SK-N-SH treated with all-trans-retinoic acid at 6 μM for 48 hours (cell line): ENCODE measurements at regions not wholly inside any gene's neighbourhood (a gene's known extent, or its start where the extent isn't known, plus 50 kb on each side); places are given as distances from the start of the nearest gene placed in this dataset.

Experiments used
- ATAC-seq: fragments of 200-7000 bp; cut with Tn5 transposase; 3 replicates; pipeline ENCODE4 v1.9.1; 2020; ENCODE audit warnings: mild to moderate bottlenecking, moderate library complexity
- ARNTL ChIP-seq: fragments of 450-650 bp; formaldehyde crosslinking; IDR thresholded peaks from 2 replicates; pipeline ENCODE4 v1.5.0; 2020; ENCODE audit warnings: low read depth, mild to moderate bottlenecking, moderate library complexity, borderline replicate concordance
- BACH2 ChIP-seq: fragments of 250-450 bp; sonication (Bioruptor Pico); IDR thresholded peaks from 2 replicates; pipeline ENCODE4 v1.9.0; 2021; ENCODE audit warnings: mild to moderate bottlenecking, borderline replicate concordance
- CREB5 ChIP-seq: fragments of 250-450 bp; sonication (Bioruptor Pico); IDR thresholded peaks from 2 replicates; pipeline ENCODE4 v1.5.1; 2020; ENCODE audit warnings: low read depth, mild to moderate bottlenecking, moderate library complexity
- CSRNP3 ChIP-seq: fragments of 250-450 bp; sonication (Bioruptor Pico); IDR thresholded peaks from 2 replicates; pipeline ENCODE4 v1.5.1; 2021; ENCODE audit warnings: mild to moderate bottlenecking, moderate library complexity
- ESRRG ChIP-seq: fragments of 250-450 bp; sonication (Bioruptor Pico); IDR thresholded peaks from 2 replicates; pipeline ENCODE4 v1.6.1; 2021; ENCODE audit warnings: mild to moderate bottlenecking
- GLIS3 ChIP-seq: fragments of 250-450 bp; sonication (Bioruptor Pico); IDR thresholded peaks from 2 replicates; pipeline ENCODE4 v1.5.0; 2020; ENCODE audit warnings: mild to moderate bottlenecking, moderate library complexity
- OSR1 ChIP-seq: fragments of 250-450 bp; sonication (Bioruptor Pico); IDR thresholded peaks from 2 replicates; pipeline ENCODE4 v1.8.0; 2022; ENCODE audit warnings: moderate library complexity, mild to moderate bottlenecking, inconsistent platforms
- PATZ1 ChIP-seq: fragments of 250-450 bp; sonication (Bioruptor Pico); IDR thresholded peaks from 2 replicates; pipeline ENCODE4 v1.8.0; 2020; ENCODE audit warnings: mild to moderate bottlenecking, moderate library complexity, borderline replicate concordance
- POU6F1 ChIP-seq: fragments of 250-450 bp; sonication (Bioruptor Pico); IDR thresholded peaks from 2 replicates; pipeline ENCODE4 v1.8.0; 2021; ENCODE audit warnings: low read depth, mild to moderate bottlenecking, moderate library complexity, borderline replicate concordance
- PPARA ChIP-seq: fragments of 250-450 bp; sonication (Bioruptor Pico); IDR thresholded peaks from 2 replicates; pipeline ENCODE4 v1.5.0; 2020; ENCODE audit warnings: mild to moderate bottlenecking, borderline replicate concordance
- RARB ChIP-seq: fragments of 250-450 bp; sonication (Bioruptor Pico); IDR thresholded peaks from 2 replicates; pipeline ENCODE4 v1.8.0; 2021; ENCODE audit warnings: mild to moderate bottlenecking, moderate library complexity
- SNAI2 ChIP-seq: fragments of 250-450 bp; sonication (Bioruptor Pico); IDR thresholded peaks from 2 replicates; pipeline ENCODE4 v1.5.0; 2020; ENCODE audit warnings: mild to moderate bottlenecking, moderate library complexity
- TCF4 ChIP-seq: fragments of 250-450 bp; sonication (Bioruptor Pico); IDR thresholded peaks from 2 replicates; pipeline ENCODE4 v1.8.0; 2021; ENCODE audit warnings: mild to moderate bottlenecking, moderate library complexity, borderline replicate concordance
- TOX ChIP-seq: fragments of 250-450 bp; sonication (Bioruptor Pico); IDR thresholded peaks from 2 replicates; pipeline ENCODE4 v1.8.0; 2021; ENCODE audit warnings: mild to moderate bottlenecking, moderate library complexity, borderline replicate concordance
- ZC3H10 ChIP-seq: fragments of 250-450 bp; sonication (Bioruptor Pico); IDR thresholded peaks from 2 replicates; pipeline ENCODE4 v1.5.1; 2021; ENCODE audit warnings: mild to moderate bottlenecking, moderate library complexity
- ZFP3 ChIP-seq: fragments of 250-450 bp; sonication (Bioruptor Pico); IDR thresholded peaks from 2 replicates; pipeline ENCODE4 v1.5.0; 2020; ENCODE audit warnings: mild to moderate bottlenecking, moderate library complexity
- ZFP30 ChIP-seq: fragments of 450-650 bp; formaldehyde crosslinking; IDR thresholded peaks from 2 replicates; pipeline ENCODE4 v1.5.0; 2022; ENCODE audit warnings: mild to moderate bottlenecking, moderate library complexity
- ZNF565 ChIP-seq: fragments of 450-650 bp; formaldehyde crosslinking; conservative IDR thresholded peaks from 2 replicates; pipeline ENCODE4 v1.5.0; 2020; ENCODE audit warnings: low read depth, mild to moderate bottlenecking, moderate library complexity
- ZNF8 ChIP-seq: fragments of 450-650 bp; formaldehyde crosslinking; IDR thresholded peaks from 2 replicates; pipeline ENCODE4 v1.5.0; 2020; ENCODE audit warnings: mild to moderate bottlenecking, moderate library complexity

- TF ChIP-seq ZFP30, result no peak
- no peak for TF ChIP-seq OSR1
- TF ChIP-seq RARB (CRISPR knock-in tag), result no peak
- TF ChIP-seq PATZ1 (CRISPR knock-in tag), result no peak
- TF ChIP-seq SNAI2 (CRISPR knock-in tag), result no peak
- no peak for TF ChIP-seq ZNF8 (CRISPR knock-in tag)
- no peak for TF ChIP-seq ESRRG
- TF ChIP-seq GLIS3, result no peak
Observed at GRCh38 chr2:84016183-84016582, 442.9 kb downstream of the SUCLG1 start (continued).

- ATAC-seq, result no peak
- TF ChIP-seq ESRRG, result no peak
- TF ChIP-seq ZNF8 (CRISPR knock-in tag), result no peak
- TF ChIP-seq POU6F1 (CRISPR knock-in tag), result no peak
- no peak for TF ChIP-seq ZFP3 (CRISPR knock-in tag)
- no peak for TF ChIP-seq ZFP30
- TF ChIP-seq OSR1, result no peak
- no peak for TF ChIP-seq ZNF565 (CRISPR knock-in tag)
- TF ChIP-seq CSRNP3 (CRISPR knock-in tag), result no peak
- TF ChIP-seq TCF4 (CRISPR knock-in tag), result no peak
- no peak for TF ChIP-seq TOX (CRISPR knock-in tag)
- TF ChIP-seq PPARA, result no peak
- TF ChIP-seq ARNTL (CRISPR knock-in tag), result no peak
- TF ChIP-seq ZC3H10 (CRISPR knock-in tag), result no peak
- TF ChIP-seq PATZ1 (CRISPR knock-in tag), result no peak
- no peak for TF ChIP-seq RARB (CRISPR knock-in tag)
Observed at GRCh38 chr2:83997889-83998288, 461.2 kb downstream of the SUCLG1 start.

GRCh38 chr2:83994633-83995179 is 464.4 kb downstream of the SUCLG1 start:
- ATAC-seq, result no peak
- TF ChIP-seq TCF4 (CRISPR knock-in tag) (no peak), OSR1 (no peak), ARNTL (CRISPR knock-in tag) (no peak), PATZ1 (CRISPR knock-in tag) (no peak), TOX (CRISPR knock-in tag) (no peak), CREB5 (no peak), ZFP30 (no peak), POU6F1 (CRISPR knock-in tag) (no peak), CSRNP3 (CRISPR knock-in tag) (no peak), PPARA (no peak), GLIS3 (no peak), ESRRG (no peak), RARB (CRISPR knock-in tag) (no peak), BACH2 (CRISPR knock-in tag) (no peak), ZNF8 (CRISPR knock-in tag) (no peak), ZNF565 (CRISPR knock-in tag) (no peak), ZC3H10 (CRISPR knock-in tag) (no peak), ZFP3 (CRISPR knock-in tag) (no peak)
